MCF 10A (cell line): ENCODE measurements at regions not wholly inside any gene's neighbourhood (a gene's known extent, or its start where the extent isn't known, plus 50 kb on each side); places are given as distances from the start of the nearest gene placed in this dataset.

Experiments used
- BruUV-seq: library from RNA; stranded (reverse); fragments of 400-500 nt; replicated peaks from 2 replicates; lab custom pipeline; 2021; lab: Mats Ljungman, UMichigan
- CTCF ChIA-PET: fragments of 300-600 bp; sonication (Branson Sonifier 250); formaldehyde crosslinking; extraction: SDS; loops from one replicate; lab custom pipeline; 2021; ENCODE audit warnings: antibody characterized with exemption, inconsistent platforms; lab: Yijun Ruan, JAX
- POLR2A ChIA-PET: fragments of 300-600, 350-650 bp; sonication (Branson Sonifier 250); formaldehyde crosslinking; extraction: SDS; loops from one replicate; lab custom pipeline; 2020; ENCODE audit warnings: antibody characterized with exemption, inconsistent platforms; lab: Yijun Ruan, JAX
- DNase-seq: peaks from one replicate; pipeline ENCODE4 v3.0.0-alpha.2; 2018; ENCODE audit not compliant: unreplicated experiment
- H3K27ac Mint-ChIP-seq: one replicate; pipeline ENCODE4 v1.8.0; 2022; ENCODE audit warnings: mild to moderate bottlenecking, low read depth, mixed read lengths; ENCODE audit not compliant: unreplicated experiment
- H3K27me3 Mint-ChIP-seq: one replicate; pipeline ENCODE4 v1.8.0; 2022; ENCODE audit warnings: mixed read lengths; ENCODE audit not compliant: insufficient read depth, unreplicated experiment
- H3K36me3 Mint-ChIP-seq: one replicate; pipeline ENCODE4 v1.8.0; 2022; ENCODE audit warnings: mild to moderate bottlenecking, moderate library complexity, mixed read lengths; ENCODE audit not compliant: insufficient read depth, unreplicated experiment
- H3K4me1 Mint-ChIP-seq: one replicate; pipeline ENCODE4 v1.8.0; 2022; ENCODE audit warnings: mixed read lengths; ENCODE audit not compliant: insufficient read depth, unreplicated experiment
- H3K4me3 Mint-ChIP-seq: one replicate; pipeline ENCODE4 v1.8.0; 2022; ENCODE audit warnings: mild to moderate bottlenecking, moderate library complexity, mixed read lengths; ENCODE audit not compliant: unreplicated experiment
- H3K9me3 Mint-ChIP-seq: one replicate; pipeline ENCODE4 v1.8.0; 2022; ENCODE audit warnings: mixed read lengths; ENCODE audit not compliant: unreplicated experiment
- intact Hi-C: fragments of 100-400 bp; cut with micrococcal nuclease; formaldehyde crosslinking; loops from 2 replicates; pipeline ENCODE4 v1.14.1; 2022
- TF ChIP-seq, protein P1 (sequence below): fragments of 200-600 bp; IDR thresholded peaks from one replicate; pipeline ENCODE4 v1.8.0; 2022; ENCODE audit warnings: antibody characterized with exemption, mild to moderate bottlenecking; ENCODE audit not compliant: unreplicated experiment

DNA sequence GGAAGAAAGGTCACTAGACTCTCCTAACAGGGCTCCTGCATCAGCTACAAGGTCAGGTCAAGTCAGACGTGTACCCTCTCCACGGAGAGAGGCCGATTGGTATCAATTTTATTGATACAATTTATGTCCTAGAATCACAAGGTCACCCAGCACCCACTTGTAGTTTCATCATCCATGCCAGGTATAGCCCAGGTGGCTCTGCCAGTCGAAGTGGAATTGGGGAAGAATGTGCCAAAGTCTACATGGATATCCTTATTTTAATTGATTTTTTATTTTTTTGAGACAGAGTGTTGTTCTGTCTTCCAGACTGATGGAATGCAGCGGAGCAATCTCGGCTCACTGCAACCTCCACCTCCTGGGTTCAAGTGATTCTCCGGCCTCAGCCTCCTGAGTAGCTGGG is 334.1 kb downstream of the SHANK2 start:
- no peaks in the 10 kb centered on the region for H3K4me1 Mint-ChIP-seq
- ChIA-PET POLR2A (no interaction called here), CTCF (interaction anchor here (0.7 kb wide), 1 partner anchor 458 kb away, joined by 3 read pairs; no protein-coding TSS in a partner anchor)
- no TSS peak for BruUV-seq
- no peak overlapping the region for H3K4me3 Mint-ChIP-seq
- intact Hi-C loops, result no loop called here
- no peak for DNase-seq
- peaks cover 40% of the 10 kb centered on the region for H3K9me3 Mint-ChIP-seq
- TF ChIP-seq, protein P1, sequence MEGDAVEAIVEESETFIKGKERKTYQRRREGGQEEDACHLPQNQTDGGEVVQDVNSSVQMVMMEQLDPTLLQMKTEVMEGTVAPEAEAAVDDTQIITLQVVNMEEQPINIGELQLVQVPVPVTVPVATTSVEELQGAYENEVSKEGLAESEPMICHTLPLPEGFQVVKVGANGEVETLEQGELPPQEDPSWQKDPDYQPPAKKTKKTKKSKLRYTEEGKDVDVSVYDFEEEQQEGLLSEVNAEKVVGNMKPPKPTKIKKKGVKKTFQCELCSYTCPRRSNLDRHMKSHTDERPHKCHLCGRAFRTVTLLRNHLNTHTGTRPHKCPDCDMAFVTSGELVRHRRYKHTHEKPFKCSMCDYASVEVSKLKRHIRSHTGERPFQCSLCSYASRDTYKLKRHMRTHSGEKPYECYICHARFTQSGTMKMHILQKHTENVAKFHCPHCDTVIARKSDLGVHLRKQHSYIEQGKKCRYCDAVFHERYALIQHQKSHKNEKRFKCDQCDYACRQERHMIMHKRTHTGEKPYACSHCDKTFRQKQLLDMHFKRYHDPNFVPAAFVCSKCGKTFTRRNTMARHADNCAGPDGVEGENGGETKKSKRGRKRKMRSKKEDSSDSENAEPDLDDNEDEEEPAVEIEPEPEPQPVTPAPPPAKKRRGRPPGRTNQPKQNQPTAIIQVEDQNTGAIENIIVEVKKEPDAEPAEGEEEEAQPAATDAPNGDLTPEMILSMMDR, result no peak
- no peaks in the 10 kb centered on the region for H3K27me3 Mint-ChIP-seq
- no peaks in the 10 kb centered on the region for H3K36me3 Mint-ChIP-seq
- H3K27ac Mint-ChIP-seq, result no peak overlapping the region

DNA sequence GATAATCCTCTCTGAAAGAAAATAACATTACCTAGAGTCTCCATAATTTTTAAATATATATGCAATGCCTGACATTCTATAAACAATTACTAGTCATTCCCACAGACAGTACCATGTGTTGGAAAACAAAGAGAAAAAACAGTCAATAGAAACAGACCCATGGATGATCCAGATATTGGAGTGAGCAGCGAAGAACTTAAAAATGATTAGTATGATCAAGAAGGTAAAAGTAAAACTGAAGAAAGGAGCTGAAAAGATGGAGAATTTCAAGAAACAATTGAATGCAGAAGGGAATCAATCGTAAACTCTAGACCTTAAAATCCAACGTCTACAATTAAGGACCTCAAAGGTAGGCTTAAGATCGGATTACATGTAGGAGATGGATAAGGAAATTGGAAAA is 330.6 kb downstream of the SHANK2 start:
- Mint-ChIP-seq H3K27ac (no peak overlapping the region), H3K9me3 (peaks cover 45% of the 10 kb centered on the region), H3K4me3 (no peak overlapping the region), H3K36me3 (no peaks in the 10 kb centered on the region), H3K4me1 (no peaks in the 10 kb centered on the region), H3K27me3 (no peaks in the 10 kb centered on the region)
- DNase-seq, result no peak
- intact Hi-C loops, result no loop called here
- ChIA-PET CTCF (no interaction called here), POLR2A (interaction anchor here (0.7 kb wide), 1 partner anchor 543 kb away, joined by 3 read pairs; no protein-coding TSS in a partner anchor)
- TF ChIP-seq, protein P1, result no peak
- BruUV-seq, result no TSS peak

DNA sequence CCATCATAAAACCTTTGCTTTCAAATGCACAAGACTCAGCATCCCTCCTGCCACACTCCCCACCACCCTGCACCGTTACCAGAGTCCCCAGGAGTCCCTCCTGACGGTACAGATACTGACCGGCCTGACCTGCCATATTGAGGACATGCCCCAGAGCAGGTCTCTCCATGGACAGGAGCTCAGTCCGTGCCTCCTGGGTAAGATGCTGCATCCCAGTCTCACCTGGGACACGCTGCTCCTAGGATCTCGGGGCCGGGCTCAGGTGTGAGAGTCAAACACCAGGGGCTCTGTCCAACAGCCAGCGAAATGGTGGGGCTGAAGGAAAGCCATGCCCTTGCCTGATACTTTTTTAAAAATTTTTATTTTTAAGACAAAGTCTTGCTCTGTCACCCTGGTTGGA is 328.3 kb downstream of the SHANK2 start:
- Mint-ChIP-seq H3K9me3 (peaks cover 51% of the 10 kb centered on the region), H3K27ac (no peak overlapping the region), H3K36me3 (no peaks in the 10 kb centered on the region), H3K4me3 (no peak overlapping the region), H3K4me1 (no peaks in the 10 kb centered on the region), H3K27me3 (no peaks in the 10 kb centered on the region)
- CTCF ChIA-PET, result no interaction called here
- POLR2A ChIA-PET, result no interaction called here
- DNase-seq, result no peak
- BruUV-seq, result no TSS peak
- TF ChIP-seq, protein P1, result no peak
- intact Hi-C loops, result no loop called here

DNA sequence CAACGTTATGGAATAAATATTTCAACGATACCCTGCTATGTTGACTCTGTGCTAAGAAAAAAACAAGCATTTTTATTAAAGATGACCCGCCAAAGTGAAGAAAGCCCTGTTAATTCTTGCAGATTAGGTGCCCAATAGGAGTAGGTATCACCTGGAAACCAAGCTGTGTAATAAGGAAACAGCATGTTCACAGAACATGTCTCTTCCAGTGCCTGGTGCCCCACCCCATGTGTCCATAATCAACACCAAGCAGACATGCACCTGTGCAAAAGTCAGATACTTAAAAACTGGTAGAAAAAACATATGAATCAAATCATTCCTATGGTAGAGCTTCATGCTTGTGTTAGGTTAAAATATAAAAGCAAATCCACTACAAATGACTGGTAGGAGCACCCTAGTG is 327.1 kb downstream of the SHANK2 start:
- Mint-ChIP-seq H3K4me1 (no peaks in the 10 kb centered on the region), H3K27me3 (no peaks in the 10 kb centered on the region), H3K4me3 (no peak overlapping the region), H3K27ac (no peak overlapping the region), H3K9me3 (peaks cover 49% of the 10 kb centered on the region), H3K36me3 (no peaks in the 10 kb centered on the region)
- DNase-seq, result no peak
- intact Hi-C loops, result no loop called here
- BruUV-seq, result no TSS peak
- ChIA-PET CTCF (no interaction called here), POLR2A (no interaction called here)
- TF ChIP-seq, protein P1, result no peak
